Liver (tissue), 3 donors: ENCODE measurements at regions not wholly inside any gene's neighbourhood (a gene's known extent, or its start where the extent isn't known, plus 50 kb on each side); places are given as distances from the start of the nearest gene placed in this dataset.

Source experiments
- ATF3 ChIP-seq: IDR thresholded peaks from 2 replicates; pipeline ENCODE4 v1.6.1; 2016; ENCODE audit warnings: antibody characterized with exemption
- EGR1 ChIP-seq, 2 donors: IDR thresholded peaks; 2 replicates each; pipeline ENCODE4 v1.6.1; 2016 to 2018; ENCODE audit warnings: antibody characterized with exemption in 2 of 2, low read depth in 2 of 2
- GABPA ChIP-seq, 2 donors: IDR thresholded peaks in 1 of 2; conservative IDR thresholded peaks in 1 of 2; 2 replicates each; pipeline ENCODE4 v1.6.1; 2016; ENCODE audit warnings: antibody characterized with exemption in 2 of 2, mild to moderate bottlenecking in 1 of 2, moderate library complexity in 1 of 2
- JUND ChIP-seq, 2 donors: IDR thresholded peaks; 2 replicates each; pipeline ENCODE4 v1.6.1; 2016; ENCODE audit warnings: antibody characterized with exemption in 2 of 2
- RXRA ChIP-seq, 2 donors: IDR thresholded peaks; 2 replicates each; pipeline ENCODE4 v1.6.1; 2017 to 2018; ENCODE audit warnings: antibody characterized with exemption in 2 of 2, mild to moderate bottlenecking in 1 of 2
- SP1 ChIP-seq: IDR thresholded peaks from 2 replicates; pipeline ENCODE4 v1.6.1; 2018; ENCODE audit warnings: antibody characterized with exemption, mild to moderate bottlenecking
- TAF1 ChIP-seq: conservative IDR thresholded peaks from 2 replicates; pipeline ENCODE4 v1.6.1; 2016; ENCODE audit warnings: antibody characterized with exemption, mild to moderate bottlenecking
- YY1 ChIP-seq: IDR thresholded peaks from 2 replicates; pipeline ENCODE4 v1.6.1; 2016; ENCODE audit warnings: antibody characterized with exemption, mild to moderate bottlenecking
- ZBTB33 ChIP-seq: IDR thresholded peaks from 2 replicates; pipeline ENCODE4 v1.6.1; 2016; ENCODE audit warnings: antibody characterized with exemption
- TF ChIP-seq, protein P1 (sequence below): fragments of 150-350 bp; IDR thresholded peaks from 2 replicates; pipeline ENCODE4 v1.5.1; 2017; ENCODE audit warnings: improper control_type of control experiment, low read depth, low read length; ENCODE audit not compliant: missing input control
- TF ChIP-seq, protein P2 (sequence below): IDR thresholded peaks from 2 replicates; pipeline ENCODE4 v1.6.1; 2016; ENCODE audit warnings: antibody characterized with exemption, mild to moderate bottlenecking
- TF ChIP-seq, protein P3 (sequence below): IDR thresholded peaks from 2 replicates; pipeline ENCODE4 v1.6.1; 2016; ENCODE audit warnings: antibody characterized with exemption
- donor health status: healthy.
- donor health status: healthy.

DNA sequence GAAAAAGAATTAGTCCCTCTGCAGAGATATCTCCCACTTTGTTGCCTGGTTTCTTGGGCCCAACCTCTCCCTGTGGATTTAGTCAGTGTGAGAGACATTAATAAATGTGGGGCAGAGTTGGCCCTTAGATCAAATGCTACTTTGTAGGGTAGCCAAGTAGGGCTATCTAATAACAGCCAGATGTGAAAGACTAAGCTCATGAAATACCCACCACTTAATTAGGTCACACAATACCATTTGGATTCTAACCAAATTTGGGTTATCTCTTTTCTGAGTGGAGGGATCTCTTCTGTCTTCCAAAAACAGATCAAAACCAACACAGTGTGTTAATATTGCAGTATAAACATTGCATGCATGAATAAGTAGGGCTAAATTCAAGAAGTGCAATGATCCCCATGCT, 626.8 kb upstream of the ZEB2 start:
- TF ChIP-seq, protein P1, sequence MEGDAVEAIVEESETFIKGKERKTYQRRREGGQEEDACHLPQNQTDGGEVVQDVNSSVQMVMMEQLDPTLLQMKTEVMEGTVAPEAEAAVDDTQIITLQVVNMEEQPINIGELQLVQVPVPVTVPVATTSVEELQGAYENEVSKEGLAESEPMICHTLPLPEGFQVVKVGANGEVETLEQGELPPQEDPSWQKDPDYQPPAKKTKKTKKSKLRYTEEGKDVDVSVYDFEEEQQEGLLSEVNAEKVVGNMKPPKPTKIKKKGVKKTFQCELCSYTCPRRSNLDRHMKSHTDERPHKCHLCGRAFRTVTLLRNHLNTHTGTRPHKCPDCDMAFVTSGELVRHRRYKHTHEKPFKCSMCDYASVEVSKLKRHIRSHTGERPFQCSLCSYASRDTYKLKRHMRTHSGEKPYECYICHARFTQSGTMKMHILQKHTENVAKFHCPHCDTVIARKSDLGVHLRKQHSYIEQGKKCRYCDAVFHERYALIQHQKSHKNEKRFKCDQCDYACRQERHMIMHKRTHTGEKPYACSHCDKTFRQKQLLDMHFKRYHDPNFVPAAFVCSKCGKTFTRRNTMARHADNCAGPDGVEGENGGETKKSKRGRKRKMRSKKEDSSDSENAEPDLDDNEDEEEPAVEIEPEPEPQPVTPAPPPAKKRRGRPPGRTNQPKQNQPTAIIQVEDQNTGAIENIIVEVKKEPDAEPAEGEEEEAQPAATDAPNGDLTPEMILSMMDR: no peak
- no peak for TF ChIP-seq GABPA (IDR thresholded peaks at IDR 0.05 in 1 of 2, conservative IDR thresholded peaks at IDR 0.05 in 1 of 2)
- TF ChIP-seq, protein P2, sequence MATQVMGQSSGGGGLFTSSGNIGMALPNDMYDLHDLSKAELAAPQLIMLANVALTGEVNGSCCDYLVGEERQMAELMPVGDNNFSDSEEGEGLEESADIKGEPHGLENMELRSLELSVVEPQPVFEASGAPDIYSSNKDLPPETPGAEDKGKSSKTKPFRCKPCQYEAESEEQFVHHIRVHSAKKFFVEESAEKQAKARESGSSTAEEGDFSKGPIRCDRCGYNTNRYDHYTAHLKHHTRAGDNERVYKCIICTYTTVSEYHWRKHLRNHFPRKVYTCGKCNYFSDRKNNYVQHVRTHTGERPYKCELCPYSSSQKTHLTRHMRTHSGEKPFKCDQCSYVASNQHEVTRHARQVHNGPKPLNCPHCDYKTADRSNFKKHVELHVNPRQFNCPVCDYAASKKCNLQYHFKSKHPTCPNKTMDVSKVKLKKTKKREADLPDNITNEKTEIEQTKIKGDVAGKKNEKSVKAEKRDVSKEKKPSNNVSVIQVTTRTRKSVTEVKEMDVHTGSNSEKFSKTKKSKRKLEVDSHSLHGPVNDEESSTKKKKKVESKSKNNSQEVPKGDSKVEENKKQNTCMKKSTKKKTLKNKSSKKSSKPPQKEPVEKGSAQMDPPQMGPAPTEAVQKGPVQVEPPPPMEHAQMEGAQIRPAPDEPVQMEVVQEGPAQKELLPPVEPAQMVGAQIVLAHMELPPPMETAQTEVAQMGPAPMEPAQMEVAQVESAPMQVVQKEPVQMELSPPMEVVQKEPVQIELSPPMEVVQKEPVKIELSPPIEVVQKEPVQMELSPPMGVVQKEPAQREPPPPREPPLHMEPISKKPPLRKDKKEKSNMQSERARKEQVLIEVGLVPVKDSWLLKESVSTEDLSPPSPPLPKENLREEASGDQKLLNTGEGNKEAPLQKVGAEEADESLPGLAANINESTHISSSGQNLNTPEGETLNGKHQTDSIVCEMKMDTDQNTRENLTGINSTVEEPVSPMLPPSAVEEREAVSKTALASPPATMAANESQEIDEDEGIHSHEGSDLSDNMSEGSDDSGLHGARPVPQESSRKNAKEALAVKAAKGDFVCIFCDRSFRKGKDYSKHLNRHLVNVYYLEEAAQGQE: no peak
- TF ChIP-seq, protein P3, sequence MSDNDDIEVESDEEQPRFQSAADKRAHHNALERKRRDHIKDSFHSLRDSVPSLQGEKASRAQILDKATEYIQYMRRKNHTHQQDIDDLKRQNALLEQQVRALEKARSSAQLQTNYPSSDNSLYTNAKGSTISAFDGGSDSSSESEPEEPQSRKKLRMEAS: no peak
- no peak for TF ChIP-seq ATF3
- TF ChIP-seq YY1: no peak
- no peak for TF ChIP-seq ZBTB33
- no peak for TF ChIP-seq SP1
- no peak for TF ChIP-seq EGR1 (IDR thresholded peaks at IDR 0.05; ENCODE audit: low read depth in 2 of 2)
- no peak for TF ChIP-seq RXRA (IDR thresholded peaks at IDR 0.05)
- TF ChIP-seq JUND (IDR thresholded peaks at IDR 0.05): no peak
- TF ChIP-seq TAF1: no peak
